ENCODE measurements at regions not wholly inside any gene's neighbourhood (a gene's known extent, or its start where the extent isn't known, plus 50 kb on each side); places are given as distances from the start of the nearest gene placed in this dataset.

DNA sequence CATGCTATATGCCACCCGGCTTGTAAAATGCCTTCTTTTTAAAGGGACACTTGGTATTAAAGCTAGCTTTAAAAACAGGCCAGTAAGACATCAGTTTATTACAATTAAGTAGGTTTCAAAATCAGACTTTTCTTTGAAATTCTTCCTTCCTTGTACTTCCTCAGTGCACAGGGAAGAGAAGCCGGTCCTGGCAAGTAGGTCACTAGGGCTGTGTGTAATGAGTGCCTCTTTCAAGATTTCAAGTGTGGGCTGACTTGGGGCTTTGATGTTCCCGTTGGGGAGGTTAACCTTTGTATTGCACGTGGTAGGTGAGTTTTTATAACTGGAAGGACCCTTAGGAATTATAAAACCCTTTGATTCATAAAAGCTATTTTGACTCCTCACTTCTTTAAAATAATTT, 566.4 kb upstream of the ID2 start:
- no peak for TF ChIP-seq EZH2 (IDR thresholded peaks at IDR 0.05; ENCODE audit: insufficient read depth, poor library complexity, severe bottlenecking)
- TF ChIP-seq EZH2phosphoT487 (IDR thresholded peaks at IDR 0.05; ENCODE audit: insufficient read depth, low read depth) = no peak

Measured in GM23248 (cell line).